Frontal cortex (tissue), 3 donors: ENCODE measurements at regions not wholly inside any gene's neighbourhood (a gene's known extent, or its start where the extent isn't known, plus 50 kb on each side); places are given as distances from the start of the nearest gene placed in this dataset.
A peak's percentile ranks its signal among the peaks of the same experiment; 100 is the strongest.

ENCODE experiments used
- DNase-seq, 2 donors: peaks; one replicate each; pipeline ENCODE4 v3.0.0; 2012; ENCODE audit warnings: low spot score in 2 of 2
- FAIRE-seq: peaks from 2 replicates; lab custom pipeline; 2012; peaks lifted over from hg19 to GRCh38; lab: Jason Lieb, UNC
- donor health status: control.
- donor health status: control.
- donor health status: control.

- DNase-seq (peak; percentile 2 to 5), FAIRE-seq (no peak)
Measured at GRCh38 chr18:45449418-45450227, 165.7 kb upstream of the SLC14A2 start.

GRCh38 chr18:45456090-45457021 lies 158.9 kb upstream of the SLC14A2 start:
- FAIRE-seq (no peak), DNase-seq (no peak)

GRCh38 chr18:45458033-45458432 lies 157.2 kb upstream of the SLC14A2 start:
- FAIRE-seq: no peak
- DNase-seq: no peak

GRCh38 chr18:45462179-45462578 lies 153.1 kb upstream of the SLC14A2 start:
- FAIRE-seq: no peak
- no peak for DNase-seq

GRCh38 chr18:45463451-45463850 lies 151.8 kb upstream of the SLC14A2 start:
- no peak for FAIRE-seq
- no peak for DNase-seq

- FAIRE-seq: no peak
- no peak for DNase-seq
Measured at GRCh38 chr18:45464619-45465018, 150.7 kb upstream of the SLC14A2 start.

- FAIRE-seq: no peak
- DNase-seq: no peak
Measured at GRCh38 chr18:45467293-45467692, 148.0 kb upstream of the SLC14A2 start.

GRCh38 chr18:45467945-45468344 lies 147.3 kb upstream of the SLC14A2 start:
- DNase-seq (no peak), FAIRE-seq (no peak)

GRCh38 chr18:45478889-45479288 lies 136.4 kb upstream of the SLC14A2 start:
- DNase-seq (no peak), FAIRE-seq (no peak)

- FAIRE-seq: no peak
- no peak for DNase-seq
Measured at GRCh38 chr18:45480219-45481015, 134.9 kb upstream of the SLC14A2 start.

GRCh38 chr18:45481821-45482220 lies 133.5 kb upstream of the SLC14A2 start:
- no peak for DNase-seq
- FAIRE-seq: no peak

- DNase-seq: no peak
- FAIRE-seq: no peak
Measured at GRCh38 chr18:45482286-45482685, 133.0 kb upstream of the SLC14A2 start.

GRCh38 chr18:45487581-45487980 lies 127.7 kb upstream of the SLC14A2 start:
- no peak for FAIRE-seq

GRCh38 chr18:45488645-45489044 lies 126.6 kb upstream of the SLC14A2 start:
- no peak for FAIRE-seq
- DNase-seq: no peak

More at GRCh38 chr18:45487581-45487980, 127.7 kb upstream of the SLC14A2 start:
- DNase-seq: no peak

GRCh38 chr18:45493830-45494229 lies 121.4 kb upstream of the SLC14A2 start:
- DNase-seq: no peak
- no peak for FAIRE-seq

- FAIRE-seq (no peak), DNase-seq (no peak)
Measured at GRCh38 chr18:45494811-45495210, 120.5 kb upstream of the SLC14A2 start.

- FAIRE-seq: no peak
- no peak for DNase-seq
Measured at GRCh38 chr18:45496741-45497140, 118.5 kb upstream of the SLC14A2 start.

- DNase-seq (no peak), FAIRE-seq (no peak)
Measured at GRCh38 chr18:45497595-45498286, 117.5 kb upstream of the SLC14A2 start.

GRCh38 chr18:45498287-45498658 lies 117.0 kb upstream of the SLC14A2 start:
- no peak for FAIRE-seq
- no peak for DNase-seq

- DNase-seq (peak in 1 of 2 donors; percentile 6), FAIRE-seq (no peak)
Measured at GRCh38 chr18:45503990-45504389, 111.3 kb upstream of the SLC14A2 start.
